Naive thymus-derived CD4-positive, alpha-beta T cell (primary cell): ENCODE measurements at regions not wholly inside any gene's neighbourhood (a gene's known extent, or its start where the extent isn't known, plus 50 kb on each side); places are given as distances from the start of the nearest gene placed in this dataset.
A peak's percentile ranks its signal among the peaks of the same experiment; 100 is the strongest.

ENCODE experiments used
- ATAC-seq: fragments of 150-1000 bp; cut with Tn5 transposase; 2 replicates; pipeline ENCODE4 v1.10.0; 2021; ENCODE audit warnings: mild to moderate bottlenecking, moderate library complexity
- CTCF ChIA-PET: fragments of 350-600 bp; sonication (Branson Sonifier 250); formaldehyde crosslinking; loops from one replicate; lab custom pipeline; 2021; ENCODE audit warnings: antibody characterized with exemption; lab: Charles Lee
- POLR2A ChIA-PET: fragments of 350-600 bp; sonication (Branson Sonifier 250); formaldehyde crosslinking; loops from one replicate; lab custom pipeline; 2021; ENCODE audit warnings: antibody characterized with exemption, inconsistent platforms; lab: Charles Lee
- DNase-seq, 9 donors: peaks; one replicate each; pipeline versions ENCODE4 v3.0.0 to v3.0.0-alpha.2; 2020 to 2022; ENCODE audit warnings: mixed read lengths in 1 of 9
- H3K27ac ChIP-seq: one replicate; pipeline ENCODE4 v1.7.0; 2013; ENCODE audit warnings: mild to moderate bottlenecking, low read depth, low read length, moderate library complexity
- H3K27me3 ChIP-seq, 2 donors: one replicate each; pipeline ENCODE4 v1.7.0; 2013; ENCODE audit warnings: low read length in 2 of 2, mild to moderate bottlenecking in 2 of 2, moderate library complexity in 2 of 2; ENCODE audit not compliant: control insufficient read depth in 2 of 2, insufficient read depth in 2 of 2
- H3K36me3 ChIP-seq, 3 experiments: 1 replicate in 2 of 3; 2 replicates in 1 of 3; pipeline ENCODE4 v1.7.0; 2013; ENCODE audit warnings: low read length in 3 of 3, mild to moderate bottlenecking in 3 of 3, moderate library complexity in 1 of 3; ENCODE audit not compliant: insufficient read depth in 3 of 3, control insufficient read depth in 2 of 3
- H3K4me1 ChIP-seq, 2 donors: one replicate each; pipeline ENCODE4 v1.7.0; 2013; ENCODE audit warnings: low read length in 2 of 2, mild to moderate bottlenecking in 2 of 2, moderate library complexity in 1 of 2; ENCODE audit not compliant: control insufficient read depth in 2 of 2, insufficient read depth in 2 of 2
- H3K4me3 ChIP-seq: 2 replicates; pipeline ENCODE4 v1.7.0; 2013; ENCODE audit warnings: mild to moderate bottlenecking, low read length
- H3K9me3 ChIP-seq, 3 experiments: 1 replicate in 2 of 3; 2 replicates in 1 of 3; pipeline ENCODE4 v1.7.0; 2013; ENCODE audit warnings: low read length in 3 of 3; ENCODE audit not compliant: control insufficient read depth in 2 of 3
- H3K27ac Mint-ChIP-seq, 9 donors: one replicate each; pipeline ENCODE4 v1.8.0; 2020 to 2022; ENCODE audit warnings: mixed read lengths in 9 of 9, mild to moderate bottlenecking in 8 of 9, moderate library complexity in 5 of 9, inconsistent platforms in 2 of 9
- H3K27me3 Mint-ChIP-seq, 5 donors: one replicate each; pipeline ENCODE4 v1.8.0; 2021 to 2022; ENCODE audit warnings: mixed read lengths in 5 of 5, mild to moderate bottlenecking in 1 of 5
- H3K36me3 Mint-ChIP-seq, 5 donors: one replicate each; pipeline ENCODE4 v1.8.0; 2020 to 2022; ENCODE audit warnings: mixed read lengths in 5 of 5, mild to moderate bottlenecking in 3 of 5, inconsistent platforms in 1 of 5
- H3K4me1 Mint-ChIP-seq, 7 donors: one replicate each; pipeline ENCODE4 v1.8.0; 2020 to 2022; ENCODE audit warnings: mixed read lengths in 7 of 7, mild to moderate bottlenecking in 3 of 7, inconsistent platforms in 1 of 7
- H3K4me3 Mint-ChIP-seq, 10 donors: one replicate each; pipeline ENCODE4 v1.8.0; 2020 to 2022; ENCODE audit warnings: mild to moderate bottlenecking in 10 of 10, mixed read lengths in 10 of 10, moderate library complexity in 6 of 10, inconsistent platforms in 2 of 10
- H3K9me3 Mint-ChIP-seq, 11 donors: one replicate each; pipeline ENCODE4 v1.8.0; 2020 to 2022; ENCODE audit warnings: mixed read lengths in 11 of 11, mild to moderate bottlenecking in 4 of 11, inconsistent platforms in 1 of 11, moderate library complexity in 1 of 11
- intact Hi-C, 2 donors: fragments of 100-400 bp; cut with micrococcal nuclease; formaldehyde crosslinking; loops; one replicate each; pipeline ENCODE4 v1.15.1; 2023

DNA sequence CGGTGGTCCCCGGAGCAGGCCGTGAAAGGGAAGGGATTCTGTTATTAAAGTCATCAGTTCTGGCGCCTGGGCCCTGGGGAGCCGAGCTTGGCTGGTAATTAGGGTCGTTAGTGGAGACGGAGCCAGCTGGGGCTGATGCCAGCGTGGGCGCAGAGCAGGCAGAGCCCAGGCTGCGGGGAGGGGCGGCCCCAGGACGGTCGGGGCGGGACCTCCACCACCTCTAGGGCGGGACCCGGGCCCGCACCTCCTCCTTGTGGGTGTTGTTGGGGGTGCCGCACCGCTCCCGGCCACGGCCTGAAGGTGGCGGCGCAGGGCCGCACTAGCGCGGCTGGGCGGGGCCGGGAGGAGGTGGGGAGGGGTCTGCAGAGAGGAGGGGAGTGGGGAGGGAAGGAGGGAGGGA, 470.6 kb downstream of the PTPRU start:
- peak in 1 of 9 donors; percentile 80 for DNase-seq
- H3K9me3 Mint-ChIP-seq: peaks cover 0 to 7% (median 0%) of the 10 kb centered on the region in 11 donors
- peaks cover 0 to 41% (median 0%) of the 10 kb centered on the region in 7 donors for H3K4me1 Mint-ChIP-seq
- H3K4me3 ChIP-seq: no peak overlapping the region
- H3K27ac Mint-ChIP-seq: no peak overlapping the region
- intact Hi-C loops: loop anchor here in 1 of 2 donors (10.0 kb wide), 1 partner anchor 472 kb away; the partner anchor contains the start of genes MECR and PTPRU
- H3K36me3 ChIP-seq: no peaks in the 10 kb centered on the region
- no peaks in the 10 kb centered on the region for H3K9me3 ChIP-seq
- ChIA-PET POLR2A (no interaction called here), CTCF (no interaction called here)
- H3K4me1 ChIP-seq: no peaks in the 10 kb centered on the region
- ATAC-seq: peak; percentile 57
- H3K27me3 ChIP-seq: no peaks in the 10 kb centered on the region
- no peaks in the 10 kb centered on the region for H3K36me3 Mint-ChIP-seq
- H3K27me3 Mint-ChIP-seq: peaks cover 16 to 59% (median 56%) of the 10 kb centered on the region in 5 donors
- peak overlapping the region in 1 of 10 donors; percentile 49 for H3K4me3 Mint-ChIP-seq
- H3K27ac ChIP-seq: no peak overlapping the region

DNA sequence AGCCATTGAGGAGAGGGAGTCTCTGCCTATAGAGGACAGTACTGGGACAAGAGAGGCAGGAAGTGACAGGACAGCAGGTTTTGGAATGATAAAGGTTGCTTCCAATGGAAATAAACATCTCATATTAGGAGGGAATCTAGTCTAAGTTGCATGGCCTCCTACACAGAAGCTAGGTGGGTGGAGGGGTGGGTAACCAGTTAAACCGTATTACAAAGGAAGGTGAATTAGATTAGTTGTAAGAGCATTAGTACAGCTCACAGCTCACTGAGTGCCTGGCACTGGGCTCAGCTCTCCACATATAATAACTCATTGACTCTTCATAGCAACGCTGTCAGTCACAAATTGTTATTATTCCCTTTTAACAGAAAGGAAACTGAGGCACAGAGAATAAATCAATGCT, 468.1 kb downstream of the PTPRU start:
- CTCF ChIA-PET: no interaction called here

DNA sequence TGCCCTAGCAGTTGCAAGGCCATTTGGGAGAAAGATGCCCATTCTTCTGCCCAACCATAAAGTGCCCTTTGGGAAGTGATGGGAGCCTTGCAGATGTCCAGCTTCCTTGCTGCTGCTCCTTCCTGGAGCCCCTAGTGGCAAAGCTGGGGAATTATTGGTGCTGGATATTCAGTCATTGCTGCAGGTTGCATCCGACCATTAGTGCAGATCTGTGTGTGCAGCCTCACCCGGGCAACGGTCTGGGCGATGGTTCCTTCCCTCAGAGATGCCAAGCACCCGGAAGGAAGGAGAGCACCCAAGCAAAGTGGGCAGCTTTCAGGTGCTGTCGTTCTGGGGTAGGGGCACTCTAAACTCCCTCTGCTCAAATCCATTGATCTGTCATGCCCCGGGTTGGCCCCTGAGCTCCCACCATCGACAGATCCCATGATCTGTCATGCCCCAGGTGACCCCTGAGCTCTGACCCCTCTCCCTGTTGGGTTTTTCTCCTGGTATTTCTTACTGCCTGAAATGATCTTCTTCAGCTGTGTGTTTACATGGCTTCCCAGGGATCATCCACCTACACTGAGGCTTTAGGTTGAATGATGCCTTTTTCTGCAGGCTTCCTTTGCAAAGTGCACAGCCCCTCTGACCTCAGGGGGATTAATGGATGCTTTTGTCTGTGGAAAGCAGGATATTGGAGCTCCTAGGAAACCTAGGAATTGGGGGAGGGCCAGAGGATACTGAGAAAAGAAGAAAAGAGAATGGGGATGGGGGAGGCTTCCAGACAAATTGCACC, 467.5 kb downstream of the PTPRU start:
- Histone ChIP-seq H3K4me3 (no peak overlapping the region), H3K27ac (no peak overlapping the region), H3K27me3 (no peaks in the 10 kb centered on the region), H3K9me3 (no peaks in the 10 kb centered on the region), H3K36me3 (no peaks in the 10 kb centered on the region), H3K4me1 (no peaks in the 10 kb centered on the region)
- Mint-ChIP-seq H3K9me3 (peaks cover 0 to 7% (median 0%) of the 10 kb centered on the region in 11 donors), H3K4me1 (peaks cover 0 to 15% (median 0%) of the 10 kb centered on the region in 7 donors), H3K36me3 (no peaks in the 10 kb centered on the region), H3K27me3 (peaks cover 22 to 71% (median 68%) of the 10 kb centered on the region in 5 donors), H3K27ac (no peak overlapping the region), H3K4me3 (peak overlapping the region in 1 of 10 donors; percentile 35)
- DNase-seq (no peak), ATAC-seq (no peak)
- CTCF ChIA-PET: no interaction called here
- intact Hi-C loops: loop anchor here in 1 of 2 donors (10.0 kb wide), 1 partner anchor 469 kb away; the partner anchor contains the start of genes MECR and PTPRU
- POLR2A ChIA-PET: no interaction called here

More for the DNA sequence above, 468.1 kb downstream of the PTPRU start:
- no peaks in the 10 kb centered on the region for H3K4me1 ChIP-seq
- Mint-ChIP-seq H3K4me3 (no peak overlapping the region), H3K4me1 (peaks cover 0 to 21% (median 0%) of the 10 kb centered on the region in 7 donors), H3K27ac (no peak overlapping the region), H3K27me3 (peaks cover 20 to 70% (median 66%) of the 10 kb centered on the region in 5 donors), H3K9me3 (peaks cover 0 to 7% (median 0%) of the 10 kb centered on the region in 11 donors), H3K36me3 (no peaks in the 10 kb centered on the region)
- no peak for DNase-seq
- no peak for ATAC-seq
- H3K9me3 ChIP-seq: no peaks in the 10 kb centered on the region
- H3K36me3 ChIP-seq: no peaks in the 10 kb centered on the region
- H3K4me3 ChIP-seq: no peak overlapping the region
- H3K27ac ChIP-seq: no peak overlapping the region
- POLR2A ChIA-PET: no interaction called here
- intact Hi-C loops: loop anchor here in 1 of 2 donors (10.0 kb wide), 1 partner anchor 470 kb away; the partner anchor contains the start of genes MECR and PTPRU
- H3K27me3 ChIP-seq: no peaks in the 10 kb centered on the region

DNA sequence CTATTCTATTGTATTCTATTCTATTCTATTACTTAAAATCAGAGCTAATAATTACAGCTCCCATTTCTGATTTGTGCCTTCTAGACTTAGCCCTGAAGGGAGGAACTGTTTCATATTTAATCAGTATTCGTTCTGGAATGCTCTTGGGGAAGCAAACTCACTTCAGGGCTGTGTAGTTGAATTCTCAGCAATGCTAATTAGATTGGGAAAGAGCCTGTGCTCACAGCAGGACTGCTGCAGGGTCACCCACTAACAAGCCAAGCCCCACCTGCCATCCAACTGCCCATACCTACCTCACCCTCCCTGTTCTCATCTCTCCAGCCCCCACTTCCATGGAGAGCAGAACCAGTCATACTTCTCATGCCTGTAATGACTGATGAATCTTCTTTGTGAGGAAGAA, 464.2 kb downstream of the PTPRU start:
- Mint-ChIP-seq H3K27me3 (peaks cover 11 to 59% (median 52%) of the 10 kb centered on the region in 5 donors), H3K9me3 (peaks cover 0 to 6% (median 0%) of the 10 kb centered on the region in 11 donors), H3K27ac (no peak overlapping the region), H3K4me1 (peaks cover 0 to 1% (median 0%) of the 10 kb centered on the region in 7 donors), H3K36me3 (no peaks in the 10 kb centered on the region), H3K4me3 (no peak overlapping the region)
- Histone ChIP-seq H3K4me3 (no peak overlapping the region), H3K4me1 (no peaks in the 10 kb centered on the region), H3K27me3 (no peaks in the 10 kb centered on the region), H3K27ac (no peak overlapping the region), H3K9me3 (no peaks in the 10 kb centered on the region), H3K36me3 (no peaks in the 10 kb centered on the region)
- POLR2A ChIA-PET: no interaction called here
- no peak for DNase-seq
- intact Hi-C loops: loop anchor here in 1 of 2 donors (10.0 kb wide), 1 partner anchor 466 kb away; the partner anchor contains the start of genes MECR and PTPRU
- ATAC-seq: no peak
- CTCF ChIA-PET: no interaction called here

DNA sequence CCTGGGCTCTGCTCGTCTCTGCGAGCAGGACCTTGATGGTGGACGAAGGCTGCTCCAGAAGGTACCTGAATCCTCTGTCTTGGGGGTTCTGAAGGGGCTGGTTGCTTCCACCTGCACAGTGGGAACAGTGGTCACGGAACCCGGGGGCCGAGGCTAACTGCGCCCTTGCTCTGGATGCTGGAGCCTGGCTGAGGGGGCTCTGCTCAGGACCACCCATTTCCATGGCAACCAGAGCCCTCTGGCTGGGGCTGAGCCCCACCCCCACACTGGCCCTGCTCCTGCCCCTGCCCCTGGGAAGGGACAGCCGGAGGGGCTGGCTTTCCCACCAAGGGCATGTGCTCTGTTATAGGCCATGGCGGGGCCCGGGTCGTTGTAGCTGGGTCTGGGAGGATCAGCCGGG, 462.3 kb downstream of the PTPRU start:
- Mint-ChIP-seq H3K27ac (no peak overlapping the region), H3K9me3 (peaks cover 0 to 5% (median 0%) of the 10 kb centered on the region in 11 donors), H3K36me3 (no peaks in the 10 kb centered on the region), H3K4me3 (no peak overlapping the region), H3K27me3 (peaks cover 6 to 48% (median 35%) of the 10 kb centered on the region in 5 donors), H3K4me1 (peaks cover 0 to 1% (median 0%) of the 10 kb centered on the region in 7 donors)
- H3K9me3 ChIP-seq: no peaks in the 10 kb centered on the region
- intact Hi-C loops: no loop called here
- no peaks in the 10 kb centered on the region for H3K36me3 ChIP-seq
- ChIA-PET CTCF (no interaction called here), POLR2A (no interaction called here)
- no peaks in the 10 kb centered on the region for H3K4me1 ChIP-seq
- DNase-seq: no peak
- no peak overlapping the region for H3K27ac ChIP-seq
- no peaks in the 10 kb centered on the region for H3K27me3 ChIP-seq
- H3K4me3 ChIP-seq: no peak overlapping the region
- no peak for ATAC-seq

DNA sequence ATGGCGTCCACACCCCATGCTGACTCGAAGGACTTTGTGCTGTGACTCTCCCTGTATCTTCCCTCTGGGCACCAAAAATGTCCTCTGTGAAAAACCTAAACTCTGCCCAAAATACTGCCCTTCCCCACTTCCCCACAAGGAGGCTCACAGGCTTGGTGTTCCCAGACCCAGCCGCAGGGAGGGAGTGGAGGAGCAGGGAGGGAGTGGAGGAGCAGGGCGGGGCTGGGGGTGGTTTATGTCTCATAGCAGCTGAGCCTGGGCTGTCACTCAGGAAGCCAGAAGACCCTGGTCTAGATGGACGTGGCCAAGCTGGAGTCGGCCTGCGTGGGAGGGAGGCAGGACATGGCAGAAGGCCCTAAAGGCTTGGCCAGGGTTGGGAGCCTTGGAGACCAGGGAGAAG, 461.7 kb downstream of the PTPRU start:
- CTCF ChIA-PET: no interaction called here
- DNase-seq (no peak), ATAC-seq (no peak)
- Mint-ChIP-seq H3K36me3 (no peaks in the 10 kb centered on the region), H3K4me3 (no peak overlapping the region), H3K4me1 (peaks cover 0 to 1% (median 0%) of the 10 kb centered on the region in 7 donors), H3K27me3 (peaks cover 6 to 45% (median 29%) of the 10 kb centered on the region in 5 donors), H3K9me3 (peaks cover 0 to 9% (median 0%) of the 10 kb centered on the region in 11 donors), H3K27ac (no peak overlapping the region)
- POLR2A ChIA-PET: no interaction called here
- Histone ChIP-seq H3K27me3 (no peaks in the 10 kb centered on the region), H3K36me3 (no peaks in the 10 kb centered on the region), H3K4me1 (no peaks in the 10 kb centered on the region), H3K27ac (no peak overlapping the region), H3K9me3 (no peaks in the 10 kb centered on the region), H3K4me3 (no peak overlapping the region)
- intact Hi-C loops: no loop called here
